Calu3 (cell line): ENCODE measurements at regions not wholly inside any gene's neighbourhood (a gene's known extent, or its start where the extent isn't known, plus 50 kb on each side); places are given as distances from the start of the nearest gene placed in this dataset.
"Not testable (repeated sequence)": the region's sequence is repeated elsewhere in the genome, so short reads cannot be mapped to it uniquely, and the experiment has no call there.

Experiments
- BruUV-seq: library from RNA; stranded (reverse); fragments of 400-500 nt; replicated peaks from 2 replicates; lab custom pipeline; 2021; lab: Mats Ljungman, UMichigan
- CTCF ChIA-PET: fragments of 300-600 bp; sonication (Branson Sonifier 250); formaldehyde crosslinking; loops from one replicate; lab custom pipeline; 2022; ENCODE audit warnings: antibody characterized with exemption; lab: Charles Lee
- DNase-seq: peaks from one replicate; pipeline ENCODE4 v3.0.0; 2022
- H3K27ac Mint-ChIP-seq: one replicate; pipeline ENCODE4 v1.8.0; 2022; ENCODE audit warnings: mixed read lengths; ENCODE audit not compliant: unreplicated experiment
- H3K27me3 Mint-ChIP-seq: one replicate; pipeline ENCODE4 v1.8.0; 2022; ENCODE audit warnings: mixed read lengths; ENCODE audit not compliant: unreplicated experiment
- H3K36me3 Mint-ChIP-seq: one replicate; pipeline ENCODE4 v1.8.0; 2022; ENCODE audit warnings: mild to moderate bottlenecking, moderate library complexity, mixed read lengths; ENCODE audit not compliant: insufficient read depth, unreplicated experiment
- H3K4me1 Mint-ChIP-seq: one replicate; pipeline ENCODE4 v1.8.0; 2022; ENCODE audit warnings: mild to moderate bottlenecking, low read depth, mixed read lengths; ENCODE audit not compliant: unreplicated experiment
- H3K4me3 Mint-ChIP-seq: one replicate; pipeline ENCODE4 v1.8.0; 2022; ENCODE audit warnings: mild to moderate bottlenecking, low read depth, moderate library complexity, mixed read lengths; ENCODE audit not compliant: unreplicated experiment
- H3K9me3 Mint-ChIP-seq: one replicate; pipeline ENCODE4 v1.8.0; 2022; ENCODE audit warnings: low read depth, mixed read lengths; ENCODE audit not compliant: unreplicated experiment
- intact Hi-C: fragments of 100-400 bp; cut with micrococcal nuclease; formaldehyde crosslinking; loops from one replicate; pipeline ENCODE4 v1.10.0; 2022; ENCODE audit not compliant: unreplicated experiment
- TF ChIP-seq, protein P1 (sequence below): fragments of 200-600 bp; IDR thresholded peaks from one replicate; pipeline ENCODE4 v1.8.0; 2022; ENCODE audit warnings: antibody characterized with exemption; ENCODE audit not compliant: unreplicated experiment

DNA sequence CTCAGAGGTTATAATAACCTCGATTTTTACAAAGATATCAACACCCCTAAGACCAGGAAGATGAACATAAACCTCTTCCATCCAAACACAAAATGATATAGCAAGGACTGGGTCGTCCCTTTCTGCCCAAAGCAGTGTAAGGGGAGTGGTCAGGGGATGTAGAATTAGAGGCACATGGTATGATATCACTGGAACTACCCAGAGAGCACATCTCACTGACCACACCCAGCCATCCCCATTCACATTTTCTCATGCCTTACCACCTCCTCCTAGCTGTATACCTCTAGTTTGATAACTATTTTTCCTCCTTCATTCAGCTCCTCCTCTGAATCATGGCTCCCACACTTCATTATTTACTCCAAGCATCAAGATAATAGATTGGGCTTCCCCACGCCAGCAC lies 152.6 kb downstream of the COPS8 start:
- DNase-seq: no peak
- CTCF ChIA-PET: no interaction called here
- Mint-ChIP-seq H3K4me3 (no peak overlapping the region), H3K27ac (no peak overlapping the region), H3K9me3 (peaks cover 7% of the 10 kb centered on the region), H3K27me3 (no peaks in the 10 kb centered on the region), H3K4me1 (peaks cover 52% of the 10 kb centered on the region), H3K36me3 (no peaks in the 10 kb centered on the region)
- no TSS peak for BruUV-seq
- TF ChIP-seq, protein P1, sequence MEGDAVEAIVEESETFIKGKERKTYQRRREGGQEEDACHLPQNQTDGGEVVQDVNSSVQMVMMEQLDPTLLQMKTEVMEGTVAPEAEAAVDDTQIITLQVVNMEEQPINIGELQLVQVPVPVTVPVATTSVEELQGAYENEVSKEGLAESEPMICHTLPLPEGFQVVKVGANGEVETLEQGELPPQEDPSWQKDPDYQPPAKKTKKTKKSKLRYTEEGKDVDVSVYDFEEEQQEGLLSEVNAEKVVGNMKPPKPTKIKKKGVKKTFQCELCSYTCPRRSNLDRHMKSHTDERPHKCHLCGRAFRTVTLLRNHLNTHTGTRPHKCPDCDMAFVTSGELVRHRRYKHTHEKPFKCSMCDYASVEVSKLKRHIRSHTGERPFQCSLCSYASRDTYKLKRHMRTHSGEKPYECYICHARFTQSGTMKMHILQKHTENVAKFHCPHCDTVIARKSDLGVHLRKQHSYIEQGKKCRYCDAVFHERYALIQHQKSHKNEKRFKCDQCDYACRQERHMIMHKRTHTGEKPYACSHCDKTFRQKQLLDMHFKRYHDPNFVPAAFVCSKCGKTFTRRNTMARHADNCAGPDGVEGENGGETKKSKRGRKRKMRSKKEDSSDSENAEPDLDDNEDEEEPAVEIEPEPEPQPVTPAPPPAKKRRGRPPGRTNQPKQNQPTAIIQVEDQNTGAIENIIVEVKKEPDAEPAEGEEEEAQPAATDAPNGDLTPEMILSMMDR: no peak
- intact Hi-C loops: no loop called here

DNA sequence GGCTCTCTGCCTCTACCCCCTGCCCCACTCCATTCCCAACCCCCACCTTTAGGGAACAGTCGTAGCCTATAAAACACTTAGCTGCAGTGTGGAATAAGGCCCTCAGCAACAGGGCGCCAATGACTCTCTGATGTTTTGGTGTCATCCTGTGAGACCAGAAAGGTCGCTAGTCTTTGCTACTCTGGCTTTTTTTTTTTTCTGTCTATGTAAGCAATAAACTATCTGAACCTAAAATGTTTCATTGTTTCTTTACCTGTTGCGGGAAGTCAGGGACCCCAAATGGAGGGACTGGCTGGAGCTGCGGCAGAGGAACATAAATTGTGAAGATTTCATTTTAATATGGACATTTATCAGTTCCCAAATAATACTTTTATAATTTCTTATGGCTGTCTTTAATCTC lies 154.6 kb downstream of the COPS8 start:
- no peak for DNase-seq
- Mint-ChIP-seq H3K4me1 (peaks cover 51% of the 10 kb centered on the region), H3K36me3 (no peaks in the 10 kb centered on the region), H3K9me3 (peaks cover 10% of the 10 kb centered on the region), H3K27ac (no peak overlapping the region), H3K27me3 (no peaks in the 10 kb centered on the region), H3K4me3 (no peak overlapping the region)
- intact Hi-C loops: no loop called here
- no TSS peak for BruUV-seq
- CTCF ChIA-PET: no interaction called here
- TF ChIP-seq, protein P1: no peak

DNA sequence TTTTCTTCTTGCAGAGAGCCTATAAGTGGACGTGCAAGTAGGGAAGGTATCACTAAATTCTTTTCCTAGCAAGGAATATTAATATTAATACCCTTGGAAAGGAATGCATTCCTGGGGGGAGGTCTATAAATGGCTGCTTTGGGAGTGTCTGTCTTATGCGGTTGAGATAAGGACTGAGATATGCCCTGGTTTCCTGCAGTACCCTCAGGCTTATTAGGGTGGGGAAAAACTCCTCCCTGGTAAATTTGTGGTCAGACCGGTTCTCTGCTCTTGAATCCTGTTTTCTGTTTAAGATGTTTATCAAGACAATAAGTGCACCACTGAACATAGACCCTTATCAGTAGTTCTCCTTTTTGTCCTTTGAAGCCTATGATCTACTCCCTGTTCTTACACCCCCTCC lies 155.2 kb downstream of the COPS8 start:
- peaks cover 10% of the 10 kb centered on the region for H3K9me3 Mint-ChIP-seq
- peak; percentile 59 for DNase-seq
- peaks cover 44% of the 10 kb centered on the region for H3K4me1 Mint-ChIP-seq
- H3K36me3 Mint-ChIP-seq, BruUV-seq, CTCF ChIA-PET, intact Hi-C loops, H3K27me3 Mint-ChIP-seq: not testable (repeated sequence)
- H3K27ac Mint-ChIP-seq: peak overlapping the region; percentile 27
- peak overlapping the region; percentile 6 for H3K4me3 Mint-ChIP-seq

DNA sequence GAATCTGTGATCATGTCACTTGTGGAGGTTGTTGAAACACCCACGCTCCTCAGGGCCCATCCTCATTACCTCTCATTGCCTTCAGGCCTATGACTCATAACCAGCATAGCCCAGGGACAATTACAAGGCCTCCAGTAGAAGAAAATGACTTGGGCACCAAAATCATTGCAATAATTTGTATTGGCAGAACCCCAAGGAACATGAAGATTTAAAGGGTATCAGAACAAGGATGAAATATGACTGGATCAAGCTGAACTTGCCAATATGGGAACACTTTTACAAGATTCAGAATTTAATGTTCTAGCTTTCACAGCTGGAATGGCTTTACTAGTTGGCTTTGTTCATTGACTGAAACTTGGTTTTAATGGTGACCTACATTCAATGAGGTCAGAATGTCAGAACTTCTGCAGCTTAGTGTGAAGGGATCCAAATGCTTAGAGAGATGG lies 156.4 kb downstream of the COPS8 start:
- Mint-ChIP-seq H3K27ac (no peak overlapping the region), H3K4me3 (no peak overlapping the region), H3K36me3 (no peaks in the 10 kb centered on the region), H3K4me1 (peaks cover 35% of the 10 kb centered on the region), H3K27me3 (no peaks in the 10 kb centered on the region), H3K9me3 (peaks cover 7% of the 10 kb centered on the region)
- intact Hi-C loops: no loop called here
- no TSS peak for BruUV-seq
- CTCF ChIA-PET: interaction anchor here (0.6 kb wide), 1 partner anchor 164 kb away, joined by 11 read pairs; no protein-coding TSS in a partner anchor
- DNase-seq: no peak
- TF ChIP-seq, protein P1: no peak

DNA sequence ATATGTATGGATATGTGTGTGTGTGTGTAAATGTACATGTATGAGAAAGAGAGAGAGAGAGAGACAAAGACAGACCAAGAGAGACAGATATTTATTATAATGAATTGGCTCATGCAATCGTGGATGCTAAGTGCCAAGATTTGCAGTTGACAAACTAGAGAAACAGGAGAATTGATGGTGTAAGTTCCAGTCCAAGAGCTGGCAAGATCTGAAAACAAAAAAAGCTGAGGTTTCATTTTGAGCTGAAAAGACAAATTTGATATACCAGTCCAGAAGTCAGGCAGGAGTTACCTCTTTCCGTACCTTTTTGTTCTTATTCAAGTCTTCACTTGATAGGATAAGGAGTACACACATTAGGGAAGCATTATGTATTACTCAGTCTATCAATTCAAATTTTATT lies 157.8 kb downstream of the COPS8 start:
- H3K4me1 Mint-ChIP-seq: peaks cover 30% of the 10 kb centered on the region
- TF ChIP-seq, protein P1: no peak
- H3K9me3 Mint-ChIP-seq: peaks cover 7% of the 10 kb centered on the region
- no peaks in the 10 kb centered on the region for H3K27me3 Mint-ChIP-seq
- CTCF ChIA-PET: no interaction called here
- no peak for DNase-seq
- no TSS peak for BruUV-seq
- intact Hi-C loops: no loop called here
- H3K27ac Mint-ChIP-seq: no peak overlapping the region
- H3K36me3 Mint-ChIP-seq: no peaks in the 10 kb centered on the region
- no peak overlapping the region for H3K4me3 Mint-ChIP-seq
